CD4-positive, alpha-beta T cell treated with Interleukin-12 subunit alpha and Interleukin-12 subunit beta, for 1 hour (primary cell): ENCODE measurements at regions not wholly inside any gene's neighbourhood (a gene's known extent, or its start where the extent isn't known, plus 50 kb on each side); places are given as distances from the start of the nearest gene placed in this dataset.
"Not testable (repeated sequence)": the region's sequence is repeated elsewhere in the genome, so short reads cannot be mapped to it uniquely, and the experiment has no call there.

Source experiments
- DNase-seq: peaks from one replicate; pipeline ENCODE4 v3.0.0-alpha.2; 2020

DNA sequence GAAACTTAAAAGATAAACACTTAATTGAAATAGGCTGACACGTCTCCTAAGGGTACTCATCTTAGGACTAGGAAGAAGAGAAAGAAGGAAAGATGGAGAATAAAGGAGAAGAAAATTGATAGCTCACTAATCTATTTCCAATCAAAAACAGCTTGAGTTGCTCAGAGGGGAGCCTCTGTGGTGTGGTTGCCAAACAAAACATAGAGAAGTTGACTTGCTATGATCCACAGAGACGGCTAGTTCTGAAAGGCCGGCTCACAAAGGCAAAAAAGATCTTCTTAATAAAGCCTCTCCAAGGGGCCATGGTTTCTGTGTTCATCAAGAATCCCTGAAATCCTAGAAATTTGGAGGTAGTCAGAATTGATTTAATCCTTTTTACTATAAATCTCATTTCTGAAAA is 644.1 kb downstream of the LMO4 start:
- DNase-seq: no peak

DNA sequence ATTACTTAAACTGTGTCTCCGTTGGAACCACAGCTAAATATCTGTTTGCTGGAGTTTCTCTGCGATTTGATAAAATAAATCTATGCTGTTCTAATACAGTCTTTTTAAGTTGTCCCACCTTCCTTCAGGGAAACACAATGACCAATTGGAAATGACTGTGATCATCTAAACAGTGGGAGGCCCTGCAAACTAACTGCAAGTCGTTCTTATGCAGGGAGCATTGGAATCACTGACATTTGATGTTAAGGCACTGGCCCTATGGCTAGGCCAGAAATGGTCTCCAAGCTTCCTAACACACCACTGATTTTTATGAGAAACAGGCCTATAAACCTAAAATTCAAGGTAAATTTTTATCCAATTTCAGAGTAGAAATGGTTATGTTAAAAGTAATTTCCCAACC is 645.2 kb downstream of the LMO4 start:
- no peak for DNase-seq

GRCh38 chr1:87976316-87976715 is 647.6 kb downstream of the LMO4 start:
- no peak for DNase-seq

GRCh38 chr1:87977145-87977544 is 648.5 kb downstream of the LMO4 start:
- no peak for DNase-seq

DNA sequence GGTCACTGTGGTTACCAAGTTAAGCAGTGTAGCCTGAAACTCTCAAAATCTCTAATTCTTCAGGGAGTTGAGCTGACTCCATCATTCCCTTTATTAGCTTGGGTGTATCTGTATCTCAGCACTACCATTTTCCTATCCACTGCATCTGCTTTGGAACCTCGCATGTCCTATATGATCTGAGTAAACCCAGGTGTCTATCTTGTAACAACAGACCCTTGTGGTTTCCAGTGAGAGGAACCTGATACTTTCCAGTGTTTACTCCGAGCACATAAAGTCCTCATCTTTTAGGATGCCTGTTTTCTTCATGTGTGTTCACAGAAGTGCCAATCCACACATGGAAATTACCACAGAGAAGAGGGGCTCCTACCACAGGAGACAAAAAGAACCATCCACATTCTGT is 650.4 kb downstream of the LMO4 start:
- DNase-seq: no peak

GRCh38 chr1:87980494-87980893 is 651.8 kb downstream of the LMO4 start:
- no peak for DNase-seq

DNA sequence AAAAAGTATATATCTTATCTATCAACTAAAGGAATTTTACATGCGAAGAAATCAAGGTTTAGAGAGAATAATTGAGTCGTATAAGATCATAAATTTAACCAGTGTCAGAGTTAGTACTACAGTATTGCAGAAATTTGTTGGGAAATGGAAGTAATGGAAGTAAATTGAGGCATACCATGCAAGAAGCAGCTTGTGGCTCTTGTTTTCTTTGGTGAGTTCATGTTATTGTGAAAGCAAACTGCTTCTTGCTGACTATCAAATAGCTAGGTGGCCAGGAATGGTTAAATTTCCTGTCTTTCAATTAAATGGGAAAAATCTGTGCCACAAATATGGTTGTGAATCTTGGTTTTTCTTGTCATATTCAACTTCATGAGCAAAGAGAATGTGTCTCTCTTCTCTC is 652.7 kb downstream of the LMO4 start:
- no peak for DNase-seq

DNA sequence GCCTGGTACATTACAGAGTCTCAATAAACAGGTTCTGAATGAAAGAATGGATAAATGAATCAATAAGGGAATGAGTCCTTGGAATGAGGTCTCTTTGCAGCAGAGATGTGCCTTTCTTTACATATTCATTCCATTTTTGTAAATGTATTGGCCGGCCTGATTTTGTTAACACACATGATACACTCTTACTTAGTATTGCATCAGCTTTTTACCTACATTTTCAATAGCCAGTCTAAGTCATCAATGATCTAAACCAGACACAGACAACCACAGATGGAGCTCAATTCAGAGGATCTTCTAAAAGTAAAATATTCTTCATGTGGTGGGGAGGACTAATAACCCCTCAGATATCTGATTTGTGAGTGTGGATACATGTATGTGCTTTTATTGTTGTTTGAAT is 653.1 kb downstream of the LMO4 start:
- DNase-seq: no peak

- DNase-seq: no peak
Measured at GRCh38 chr1:87983841-87984240, 655.2 kb downstream of the LMO4 start.

DNA sequence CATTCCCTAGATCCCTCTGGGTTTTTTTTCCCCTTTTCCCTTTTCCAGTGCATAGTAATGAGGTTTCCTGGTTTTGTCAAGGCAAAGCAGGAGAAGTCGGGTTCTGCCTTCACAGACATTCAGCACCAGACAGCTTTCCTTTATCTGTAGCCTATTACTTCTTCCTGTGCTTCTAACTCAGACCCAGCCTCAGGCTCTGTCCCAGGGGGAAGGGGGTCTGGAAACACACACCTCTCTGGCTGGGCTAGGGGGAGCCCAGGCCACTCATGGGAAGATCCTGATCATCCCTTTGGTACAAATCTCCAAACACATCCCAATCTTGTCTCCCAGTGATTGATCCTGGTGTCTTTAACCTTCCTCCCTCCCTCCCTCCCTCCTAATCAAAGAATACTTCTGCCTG is 656.4 kb downstream of the LMO4 start:
- DNase-seq: no peak

GRCh38 chr1:87986130-87986866 is 657.6 kb downstream of the LMO4 start:
- no peak for DNase-seq

DNA sequence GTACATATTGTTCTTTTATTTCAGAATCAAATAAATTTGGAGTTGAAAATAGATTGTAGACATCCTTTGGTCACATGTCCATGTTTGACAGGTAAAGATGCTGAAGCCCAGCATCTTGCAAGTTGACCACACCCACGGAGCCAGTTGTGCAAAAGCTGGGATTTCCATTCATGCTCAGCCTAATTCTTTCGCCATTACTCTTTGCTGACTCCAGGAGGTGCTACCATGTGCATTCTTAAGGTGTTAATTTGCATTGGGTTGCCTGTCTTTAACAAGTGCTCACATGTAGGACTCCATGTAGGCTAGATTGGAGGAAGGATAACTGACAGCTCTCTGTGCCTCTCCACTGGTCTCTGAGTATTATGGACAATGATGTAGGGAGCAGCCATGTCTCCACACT is 660.7 kb downstream of the LMO4 start:
- DNase-seq: no peak

- DNase-seq: not testable (repeated sequence)
Measured at GRCh38 chr1:87992536-87992935, 663.9 kb downstream of the LMO4 start.

DNA sequence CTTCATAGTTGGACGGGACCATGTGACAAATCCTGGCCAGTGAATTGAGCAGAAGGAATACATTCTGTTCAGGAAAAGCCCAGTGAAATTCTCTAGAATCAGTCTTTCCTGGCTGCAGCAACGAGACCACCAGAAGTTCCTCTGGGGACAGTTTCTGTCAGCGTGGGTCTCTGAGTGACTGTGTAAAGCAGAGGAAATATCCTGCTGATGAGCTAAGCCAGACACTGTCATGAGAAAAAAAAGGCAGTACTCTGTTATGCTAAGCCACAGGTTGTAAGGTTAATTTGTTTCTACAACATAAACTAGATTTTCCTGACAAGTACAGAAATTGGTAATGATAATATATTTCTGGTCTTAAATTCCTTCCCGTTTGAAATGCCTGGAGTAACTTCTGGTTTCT is 664.4 kb downstream of the LMO4 start:
- no peak for DNase-seq

DNA sequence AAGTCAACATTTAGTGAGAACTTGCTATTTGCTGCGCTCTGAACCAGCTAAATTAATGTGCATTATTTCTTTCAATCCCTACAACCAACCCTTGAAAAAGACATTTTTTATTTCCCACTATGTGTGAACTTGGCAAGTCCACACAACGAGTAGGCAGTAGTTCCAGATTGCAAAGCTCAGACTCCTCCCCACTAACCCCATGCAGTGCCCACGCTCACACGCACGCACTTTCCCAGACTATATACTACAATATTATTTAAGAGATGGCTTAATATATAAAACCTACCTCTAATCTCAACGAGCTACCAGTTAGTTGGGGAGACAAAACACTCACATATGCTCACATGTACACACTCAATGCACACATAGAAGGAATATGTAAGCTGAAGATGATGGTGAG is 671.2 kb downstream of the LMO4 start:
- no peak for DNase-seq

DNA sequence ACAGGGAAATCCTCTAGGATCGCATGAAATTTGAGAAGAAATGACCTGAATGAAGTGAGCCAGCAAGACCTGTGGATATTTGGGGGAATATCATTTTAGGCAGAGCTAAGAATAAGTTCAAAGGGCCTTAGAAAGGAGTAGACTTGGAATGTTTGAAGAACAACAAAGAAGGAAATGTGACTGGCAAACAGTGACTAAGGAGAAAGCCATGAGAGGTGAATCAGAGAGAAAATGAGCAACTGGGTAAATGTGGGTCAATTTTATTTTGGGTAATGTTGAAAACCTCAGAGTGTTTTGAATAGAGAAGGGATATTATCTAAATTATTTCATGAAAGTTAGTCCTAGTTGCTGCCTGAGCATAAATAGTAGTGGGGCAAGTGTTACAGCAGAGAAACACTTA is 672.8 kb downstream of the LMO4 start:
- no peak for DNase-seq

DNA sequence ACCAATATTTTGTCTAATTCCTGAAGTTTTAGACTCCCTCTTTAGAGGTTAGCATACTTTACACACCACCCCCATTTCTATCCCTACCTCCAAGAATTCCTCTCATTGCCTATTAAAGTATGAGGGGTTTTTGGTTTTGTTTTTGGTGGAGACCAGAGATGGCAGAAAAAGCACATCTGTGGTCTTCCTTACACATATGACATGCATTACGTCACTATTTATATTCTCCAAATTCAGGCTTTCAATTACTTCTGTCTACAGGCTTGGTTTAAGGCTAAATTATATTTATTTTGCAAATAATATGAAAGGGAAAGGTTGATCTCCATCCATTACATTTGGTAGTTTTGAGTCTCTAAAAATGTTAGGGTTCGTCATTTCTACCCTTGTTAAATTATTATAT is 674.6 kb downstream of the LMO4 start:
- no peak for DNase-seq

DNA sequence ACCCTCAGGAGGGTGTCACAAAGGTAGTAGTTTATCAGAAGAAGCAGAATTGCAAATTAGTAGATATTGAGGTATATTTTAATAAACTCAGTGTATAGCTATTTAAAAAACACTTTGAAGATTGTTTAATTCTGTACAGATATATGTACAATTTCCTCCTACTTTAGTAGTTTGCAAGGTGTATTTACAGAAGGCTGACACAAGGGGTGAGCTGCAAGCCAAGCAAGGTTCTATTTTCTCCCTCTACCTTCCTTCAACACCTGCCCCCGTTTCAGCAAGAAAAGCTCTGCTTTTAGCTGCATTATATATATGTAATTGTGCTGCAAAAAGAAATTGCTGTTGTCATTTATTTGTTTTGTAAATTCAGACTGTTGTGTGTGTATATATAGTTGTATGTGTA is 674.2 kb upstream of the PKN2 start:
- no peak for DNase-seq

DNA sequence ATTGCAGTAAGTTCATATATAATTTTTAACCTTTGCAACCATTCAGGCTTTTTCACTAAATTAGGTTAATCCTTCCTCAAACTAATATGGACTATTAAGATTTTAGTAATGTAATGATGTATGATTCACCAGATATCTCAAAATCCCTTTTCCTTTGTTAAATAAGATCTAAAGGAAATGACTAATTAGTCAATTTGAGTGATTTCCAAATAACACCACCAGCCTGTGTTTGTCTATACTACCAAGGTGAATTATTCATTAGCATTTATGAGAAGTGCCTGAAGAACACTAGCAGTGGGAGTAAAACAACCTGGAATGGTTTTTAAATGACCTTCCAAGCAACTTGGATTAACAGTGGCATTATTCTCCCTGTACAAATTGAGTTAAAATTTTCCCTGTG is 670.6 kb upstream of the PKN2 start:
- no peak for DNase-seq

DNA sequence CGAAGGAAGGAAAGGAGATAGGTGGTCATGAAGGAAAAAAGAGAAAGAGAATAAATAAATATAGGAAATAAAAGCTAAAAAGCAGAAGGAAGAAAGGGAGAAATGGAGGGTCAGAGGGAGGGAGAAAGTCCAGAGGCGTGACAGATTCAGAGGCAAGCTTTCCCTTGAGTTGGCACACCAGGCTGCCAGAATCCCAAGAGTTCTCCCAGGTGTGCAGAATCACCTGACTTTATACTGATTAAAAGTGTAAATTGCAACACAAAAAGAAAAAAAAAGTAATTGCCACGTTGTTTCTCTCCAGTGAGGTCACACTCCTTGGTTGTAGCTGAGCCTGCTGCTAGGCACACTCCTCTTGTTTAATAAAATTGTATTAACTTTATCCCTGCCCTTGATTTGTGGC is 669.9 kb upstream of the PKN2 start:
- no peak for DNase-seq

DNA sequence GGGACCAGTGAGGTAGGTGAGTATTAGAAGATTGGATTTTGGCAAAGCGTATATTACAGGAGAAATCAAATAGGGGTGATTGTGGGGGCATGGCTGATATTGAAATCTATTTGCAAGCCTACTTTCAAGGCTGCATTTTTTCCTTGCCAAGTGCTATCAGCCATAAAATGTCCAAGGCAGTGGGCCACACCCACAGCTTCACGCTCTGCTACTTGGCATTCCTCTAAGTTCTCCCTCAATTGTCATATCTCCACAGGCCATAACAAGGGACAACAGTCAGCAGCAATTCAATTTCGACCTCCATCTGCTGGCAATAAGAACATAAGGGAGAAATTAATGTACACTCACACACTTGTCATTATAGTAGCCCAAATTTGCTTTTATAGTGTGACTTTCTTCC is 667.1 kb upstream of the PKN2 start:
- no peak for DNase-seq

DNA sequence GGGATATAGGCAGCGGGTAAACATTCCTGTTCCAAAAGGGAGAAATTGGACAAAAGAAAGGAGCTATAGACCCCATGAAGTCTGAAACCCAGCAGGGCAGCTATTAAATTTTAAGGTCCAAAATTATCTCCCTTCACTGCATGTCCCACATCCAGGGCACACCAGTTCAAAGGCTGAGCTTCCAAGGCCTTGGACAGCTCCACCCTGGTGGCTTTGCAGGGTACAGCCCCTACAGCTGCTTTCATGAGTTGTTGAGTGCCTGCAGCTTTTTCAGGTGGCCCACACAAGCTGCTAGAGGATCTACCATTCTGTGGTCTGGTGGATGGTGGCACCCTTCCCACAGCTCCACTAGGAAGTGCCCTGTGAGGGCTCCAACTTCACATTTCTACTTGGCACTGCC is 662.5 kb upstream of the PKN2 start:
- no peak for DNase-seq

DNA sequence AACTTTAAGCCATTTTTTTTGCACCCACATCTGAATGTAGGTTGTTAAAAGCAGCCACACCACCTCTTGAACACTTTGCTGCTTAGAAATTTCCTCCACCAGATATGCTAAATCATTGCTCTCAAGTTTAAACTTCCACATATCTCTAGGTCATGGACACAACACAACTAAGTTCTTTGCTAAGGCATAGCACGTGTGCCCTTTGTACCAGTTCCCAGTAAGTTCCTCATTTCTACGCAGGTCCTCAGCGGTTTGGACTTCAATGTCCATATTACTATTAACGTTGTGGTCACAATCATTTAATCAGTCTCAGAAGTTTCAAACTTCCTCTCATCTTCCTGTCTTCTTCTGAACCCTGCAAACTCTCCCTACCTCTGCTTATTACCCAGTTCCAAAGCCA is 661.6 kb upstream of the PKN2 start:
- no peak for DNase-seq

DNA sequence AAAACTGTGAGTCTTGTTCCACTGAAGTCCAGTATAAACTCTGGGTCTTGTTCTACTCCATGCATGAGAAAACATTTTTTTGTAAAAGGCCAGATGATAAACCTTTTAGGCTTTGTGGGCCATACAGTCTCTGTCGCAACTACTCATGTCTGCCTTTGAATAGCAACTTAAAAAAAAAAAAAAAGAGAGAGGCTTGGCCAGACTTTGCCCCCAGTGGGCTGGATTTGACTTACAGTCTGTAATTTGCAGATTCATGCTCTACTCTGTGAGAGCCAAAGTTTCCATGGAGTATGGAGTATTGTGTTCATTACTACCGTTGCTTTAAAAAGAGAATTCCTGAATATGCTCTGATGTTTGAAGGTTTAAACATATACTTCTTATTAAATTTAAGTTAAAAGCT is 654.9 kb upstream of the PKN2 start:
- DNase-seq: no peak

DNA sequence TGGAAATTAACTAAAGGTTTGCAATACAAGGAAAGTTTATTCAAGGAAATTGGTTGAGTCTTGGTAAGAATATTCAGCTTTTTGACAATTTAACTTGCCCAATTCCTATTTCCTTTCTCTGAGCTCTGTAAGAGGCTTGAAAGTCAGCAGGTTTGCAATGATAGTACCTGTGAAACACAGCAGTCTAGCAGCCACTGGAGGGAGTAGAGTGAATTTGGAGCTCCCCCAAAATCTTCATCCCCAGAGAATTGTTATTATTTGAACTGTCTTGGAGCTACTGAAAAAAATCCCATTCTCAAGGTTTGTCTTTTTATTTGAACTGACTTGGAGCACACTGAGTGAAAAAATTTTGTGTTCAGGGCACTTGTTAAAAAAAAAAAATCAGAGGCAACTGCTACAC is 654.2 kb upstream of the PKN2 start:
- no peak for DNase-seq

DNA sequence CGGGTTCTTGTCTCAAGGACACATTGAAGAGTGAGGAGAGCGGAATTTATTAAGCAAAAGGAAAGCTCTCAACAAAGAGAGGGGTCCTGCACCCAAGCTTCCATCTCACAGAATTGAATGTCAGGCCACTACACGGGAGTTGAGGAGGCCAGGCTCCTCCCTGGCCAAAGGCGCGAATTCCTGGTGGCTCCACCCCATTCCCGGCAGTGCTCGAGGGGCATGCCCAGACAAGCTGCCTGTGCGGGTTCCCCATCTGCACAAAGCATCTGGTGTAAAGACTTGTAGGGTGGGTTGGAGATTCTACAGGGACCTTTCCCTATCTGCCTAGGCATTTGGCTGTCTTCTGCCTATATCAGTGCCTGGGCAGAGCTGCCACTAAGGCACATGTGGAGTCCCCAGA is 648.5 kb upstream of the PKN2 start:
- DNase-seq: no peak
